DMS153 (cell line): ENCODE measurements at regions not wholly inside any gene's neighbourhood (a gene's known extent, or its start where the extent isn't known, plus 50 kb on each side); places are given as distances from the start of the nearest gene placed in this dataset.
A peak's percentile ranks its signal among the peaks of the same experiment; 100 is the strongest.

Source experiments
- DNase-seq: peaks from one replicate; lab custom pipeline; 2025; lab: John Stamatoyannopoulos, UW

- DNase-seq = no peak
Measured at GRCh38 chr6:1515280-1515679, 94.4 kb upstream of the FOXC1 start.

- DNase-seq = no peak
Measured at GRCh38 chr6:1515781-1516180, 93.9 kb upstream of the FOXC1 start.

- DNase-seq = no peak
Measured at GRCh38 chr6:1516742-1517520, 92.8 kb upstream of the FOXC1 start.

DNA sequence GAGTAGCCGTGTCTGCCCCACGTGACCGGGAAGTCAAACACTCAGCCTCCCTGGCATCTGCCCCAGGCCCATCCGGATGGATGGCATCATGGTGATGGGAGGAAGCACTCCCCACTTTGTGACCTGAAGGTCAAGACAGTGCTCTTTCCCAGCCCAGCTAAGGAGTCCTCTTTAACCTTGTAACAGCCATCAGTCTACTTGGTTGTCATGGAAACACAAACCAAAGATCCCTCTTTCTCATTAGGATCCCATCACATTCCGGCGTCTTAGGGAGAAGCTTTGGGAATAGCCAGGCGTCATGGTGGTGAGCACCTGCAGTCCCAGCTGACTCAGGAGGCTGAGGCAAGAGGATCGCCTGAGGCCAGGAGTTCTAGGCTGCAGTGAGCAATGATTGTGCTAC is 90.9 kb upstream of the FOXC1 start:
- no peak for DNase-seq

- DNase-seq = no peak
Measured at GRCh38 chr6:1519597-1519996, 90.1 kb upstream of the FOXC1 start.

DNA sequence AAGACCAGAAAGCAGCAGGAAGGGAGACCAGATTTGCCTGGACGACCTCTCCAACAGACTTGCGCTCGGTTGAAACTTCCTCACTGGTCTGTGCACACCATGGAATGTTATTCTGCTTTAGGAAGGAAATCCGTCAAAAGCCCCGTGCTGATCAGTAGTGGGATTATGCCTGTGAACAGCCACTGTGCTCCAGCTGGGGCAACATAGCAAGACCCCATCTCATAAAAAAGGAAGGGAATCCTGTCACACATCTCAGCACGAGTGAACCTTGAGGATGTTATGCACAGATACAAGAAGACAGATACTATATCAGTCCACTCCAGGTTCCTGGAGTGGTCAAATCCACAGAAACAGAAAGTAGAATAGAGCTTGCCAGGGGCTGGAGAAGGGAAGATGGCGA is 86.9 kb upstream of the FOXC1 start:
- no peak for DNase-seq

GRCh38 chr6:1524040-1524480 is 85.7 kb upstream of the FOXC1 start:
- no peak for DNase-seq

DNA sequence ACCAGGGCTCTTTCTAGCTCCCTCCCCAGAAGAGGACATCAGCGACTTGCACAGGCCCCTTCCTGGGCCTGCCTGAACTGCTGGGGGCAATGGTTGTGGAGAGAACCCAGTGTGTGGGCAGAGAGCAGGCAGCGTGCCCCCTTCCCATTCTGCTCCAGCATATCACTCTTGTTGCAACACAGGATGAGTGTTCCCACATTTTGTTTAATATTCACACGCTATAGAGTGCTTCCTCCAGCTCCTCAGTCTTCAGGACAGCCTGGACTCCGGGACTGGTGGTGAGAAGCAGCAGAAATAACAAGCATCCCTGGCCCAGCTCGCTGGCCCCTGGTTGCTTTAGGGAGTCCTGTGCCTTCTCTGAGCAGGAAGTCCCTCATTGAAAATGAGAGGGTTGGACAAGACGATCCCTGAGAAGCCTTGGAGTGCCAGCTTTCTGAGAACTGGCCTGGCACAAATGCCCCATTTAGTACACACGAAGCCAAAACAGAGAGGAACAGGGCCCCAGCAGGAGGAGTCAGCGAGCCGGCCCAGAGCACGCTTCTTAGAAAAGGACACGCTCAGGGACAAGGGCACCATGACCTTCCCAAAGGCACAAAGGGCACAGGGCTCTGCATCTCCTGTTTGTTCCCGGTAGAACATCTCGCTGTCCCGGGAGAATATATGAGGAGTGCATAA is 84.2 kb upstream of the FOXC1 start:
- no peak for DNase-seq

DNA sequence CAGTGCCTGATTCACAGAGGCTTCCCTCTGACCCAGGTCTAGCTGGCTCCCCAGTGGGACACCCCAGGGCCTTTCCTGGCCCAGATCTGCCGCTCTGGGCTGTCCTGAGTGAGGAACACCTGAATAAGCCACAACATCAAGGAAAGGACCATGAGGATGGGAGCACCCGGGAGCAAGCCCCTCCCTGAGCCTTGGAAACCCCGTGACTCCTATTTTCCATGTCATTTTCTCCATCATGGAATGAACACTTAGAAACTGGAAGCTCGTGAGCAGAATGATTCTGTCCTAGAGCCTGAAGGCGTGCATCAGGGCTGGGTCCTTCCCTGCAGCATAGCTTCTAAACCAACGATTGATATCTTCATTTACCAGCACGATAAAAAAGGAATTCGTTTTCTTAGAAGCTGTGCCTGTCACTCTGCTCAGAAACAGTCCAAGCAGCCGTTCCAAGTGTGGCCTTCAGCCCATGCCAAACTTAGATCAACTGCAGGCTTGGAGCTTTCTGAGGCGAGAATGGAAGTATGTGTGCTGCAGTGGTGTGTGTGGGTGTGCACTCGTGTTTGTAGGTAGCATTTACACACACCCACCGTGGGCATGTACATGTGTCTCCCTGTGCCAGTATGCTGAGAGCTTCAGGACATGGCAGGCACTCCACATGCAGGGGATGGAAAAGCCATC is 83.2 kb upstream of the FOXC1 start:
- no peak for DNase-seq

GRCh38 chr6:1527073-1527457 is 82.7 kb upstream of the FOXC1 start:
- peak; percentile 8 for DNase-seq

GRCh38 chr6:1535295-1535694 is 74.4 kb upstream of the FOXC1 start:
- DNase-seq = no peak

GRCh38 chr6:1536526-1537429 is 72.9 kb upstream of the FOXC1 start:
- DNase-seq = no peak

- DNase-seq = no peak
Measured at GRCh38 chr6:1538369-1538768, 71.3 kb upstream of the FOXC1 start.

- DNase-seq = no peak
Measured at GRCh38 chr6:1538810-1539478, 70.8 kb upstream of the FOXC1 start.

DNA sequence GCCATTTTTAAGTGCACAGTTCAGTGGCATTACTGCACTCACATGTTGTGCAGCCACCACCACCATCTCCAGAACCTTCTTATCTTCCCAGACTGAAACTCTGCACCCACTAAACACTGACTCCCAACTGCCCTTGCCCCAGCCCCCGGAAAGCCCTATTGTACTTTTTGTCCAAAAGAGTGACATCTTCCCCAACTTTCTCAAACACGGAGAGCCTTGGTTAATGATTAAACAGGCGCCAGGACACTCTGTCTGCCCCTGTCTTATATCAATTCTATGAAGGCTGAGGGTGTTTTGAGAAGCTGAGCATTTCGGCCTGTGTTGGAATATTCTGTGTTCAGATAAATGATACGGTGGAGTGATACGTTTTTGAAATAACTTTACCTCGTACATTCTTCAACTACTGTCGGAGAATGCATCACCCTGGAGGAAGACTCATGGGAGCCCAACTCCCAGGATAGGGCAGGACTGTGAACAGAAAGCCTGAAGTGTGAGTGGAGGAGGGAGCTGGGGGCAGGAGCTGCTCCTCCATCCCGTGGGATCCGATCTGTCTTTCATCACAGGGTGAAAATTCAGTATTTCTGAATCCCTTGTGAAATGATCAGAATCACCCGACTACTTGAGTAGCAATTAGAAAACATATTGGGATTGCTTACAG is 68.7 kb upstream of the FOXC1 start:
- DNase-seq = no peak

DNA sequence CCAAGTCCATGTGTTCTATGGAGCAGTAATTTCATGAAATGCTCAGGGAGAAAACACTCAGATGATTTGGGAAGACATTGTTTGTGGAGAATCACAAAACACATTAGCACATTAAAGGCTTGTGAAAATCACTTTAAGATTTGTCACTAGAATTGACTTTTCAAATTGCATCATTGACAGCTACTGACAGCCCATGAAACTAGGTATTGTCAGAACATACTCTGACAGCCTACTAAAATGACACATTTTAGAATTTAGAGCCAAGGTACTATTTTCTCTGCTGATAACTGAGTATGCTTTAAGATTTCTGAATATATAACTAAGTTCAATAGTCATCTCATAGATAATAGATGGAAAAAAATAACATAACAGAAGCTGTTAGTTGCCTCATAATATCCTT is 67.4 kb upstream of the FOXC1 start:
- DNase-seq = no peak

DNA sequence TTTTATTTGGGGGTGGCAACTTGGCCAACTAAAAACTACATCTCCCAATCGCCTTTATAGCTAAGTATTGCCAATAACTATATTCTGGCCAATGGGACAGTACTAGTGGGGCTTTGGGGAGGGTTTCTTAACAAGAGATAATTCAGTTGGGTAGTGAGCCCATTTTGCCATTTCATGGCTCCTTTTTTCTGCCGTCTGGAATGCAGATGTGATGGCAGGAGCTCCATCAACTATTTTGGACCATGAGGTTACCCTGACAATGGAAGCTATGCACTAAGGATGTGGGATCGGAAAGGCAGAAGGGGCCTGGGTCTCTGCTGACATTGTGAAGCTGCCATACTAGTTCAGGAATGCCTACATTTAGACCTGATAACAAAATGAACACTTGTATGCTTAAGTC is 67.0 kb upstream of the FOXC1 start:
- no peak for DNase-seq

DNA sequence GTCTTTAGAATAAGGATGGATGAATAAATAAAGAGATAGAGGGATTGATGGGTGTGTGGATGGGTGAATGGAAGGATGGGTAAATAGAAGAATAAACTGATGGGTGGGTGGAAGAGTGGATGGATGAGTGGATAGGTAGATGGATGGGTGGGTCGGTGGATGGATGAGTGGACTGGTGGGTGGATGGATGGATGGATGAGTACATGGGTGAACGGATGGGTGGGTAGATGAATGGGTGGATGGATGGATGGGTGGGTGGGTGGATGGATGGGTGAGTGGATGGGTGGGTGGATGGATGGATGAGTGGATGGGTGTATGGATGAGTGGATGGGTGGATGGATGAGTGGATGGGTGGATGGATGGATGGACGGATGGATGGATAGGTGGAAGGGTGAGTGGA is 65.7 kb upstream of the FOXC1 start:
- DNase-seq = no peak

DNA sequence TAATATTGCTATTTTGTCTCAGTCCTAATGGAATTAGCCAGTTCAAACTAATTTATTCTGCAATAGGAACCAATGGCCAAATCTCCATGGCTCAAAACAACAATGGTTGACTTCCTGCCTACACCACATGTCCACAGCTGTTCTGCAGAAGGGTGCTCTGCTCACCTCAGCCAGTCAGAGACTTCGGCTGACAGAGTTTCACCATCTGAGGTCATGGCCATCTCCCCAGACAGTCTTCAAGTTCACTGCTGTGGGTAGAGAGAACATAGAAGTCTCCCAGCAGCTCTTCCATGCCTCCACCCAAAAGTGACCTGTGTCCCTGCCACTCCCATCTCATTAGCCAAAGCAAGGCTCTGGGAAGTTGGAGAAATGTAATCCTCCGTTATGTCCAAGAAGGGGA is 65.1 kb upstream of the FOXC1 start:
- DNase-seq = no peak

DNA sequence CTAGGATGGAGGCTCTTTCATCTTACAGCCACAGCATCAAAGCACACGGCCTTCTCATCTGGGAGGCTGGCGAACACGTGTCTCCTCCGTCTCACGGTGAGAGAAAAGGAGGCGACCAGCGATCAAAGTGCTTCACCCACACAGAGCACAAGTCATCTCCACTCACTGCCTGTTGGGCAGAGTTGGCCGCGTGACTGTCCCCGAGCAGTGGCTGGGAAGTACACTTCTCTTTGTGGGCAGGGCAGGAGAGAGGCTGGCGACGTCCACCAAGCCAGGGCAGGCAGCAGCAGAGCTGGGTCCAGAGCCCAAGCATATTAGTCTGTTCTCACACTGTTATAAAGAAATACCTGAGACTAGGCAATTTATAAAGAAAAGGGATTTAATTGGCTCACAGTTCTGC is 64.1 kb upstream of the FOXC1 start:
- no peak for DNase-seq

DNA sequence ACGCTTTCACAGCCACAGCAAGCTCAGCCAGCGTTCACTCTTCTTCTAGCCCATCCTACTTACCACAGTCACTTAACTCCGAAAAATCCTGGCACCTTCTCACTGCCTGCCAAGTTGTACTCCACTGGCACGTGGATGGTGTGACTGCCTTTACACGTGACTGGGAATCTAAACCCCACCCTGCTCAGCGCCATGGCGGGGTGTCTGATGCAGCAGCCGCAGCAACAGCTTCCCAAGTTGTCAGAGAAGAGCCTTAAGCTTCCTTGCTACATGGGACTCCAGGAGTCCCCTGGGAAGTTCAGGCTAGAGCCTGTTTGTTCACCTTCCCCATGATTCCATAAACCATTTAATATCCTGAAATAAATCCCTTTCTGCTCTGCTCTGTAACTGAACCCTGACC is 61.9 kb upstream of the FOXC1 start:
- DNase-seq = no peak
